Neural progenitor cell (in vitro differentiated cells): ENCODE measurements at regions not wholly inside any gene's neighbourhood (a gene's known extent, or its start where the extent isn't known, plus 50 kb on each side); places are given as distances from the start of the nearest gene placed in this dataset.
"Not testable (repeated sequence)": the region's sequence is repeated elsewhere in the genome, so short reads cannot be mapped to it uniquely, and the experiment has no call there.

Experiments
- DNase-seq: peaks from one replicate; pipeline ENCODE4 v3.0.0-alpha.2; 2016; ENCODE audit warnings: low spot score
- H2AFZ ChIP-seq: fragments of 200-600 bp; sonication (generic); replicated peaks from 2 replicates; pipeline ENCODE4 v1.6.1; 2016; ENCODE audit warnings: antibody characterized with exemption
- H3F3A ChIP-seq: fragments of 200-600 bp; sonication (generic); 2 replicates; pipeline ENCODE4 v1.6.1; 2016; ENCODE audit warnings: antibody characterized with exemption, low read depth
- H3K27ac ChIP-seq: fragments of 200-600 bp; sonication (generic); 2 replicates; pipeline ENCODE4 v1.5.1; 2016; ENCODE audit warnings: mild to moderate bottlenecking
- H3K27me3 ChIP-seq: fragments of 200-600 bp; sonication (generic); 2 replicates; pipeline ENCODE4 v1.6.1; 2016; ENCODE audit warnings: mild to moderate bottlenecking, moderate library complexity
- H3K36me3 ChIP-seq: fragments of 200-600 bp; sonication (generic); 2 replicates; pipeline ENCODE4 v1.5.1; 2016
- H3K4me1 ChIP-seq: fragments of 200-600 bp; sonication (generic); 2 replicates; pipeline ENCODE4 v1.6.1; 2016; ENCODE audit warnings: mixed run types
- H3K4me2 ChIP-seq: fragments of 200-600 bp; sonication (generic); 2 replicates; pipeline ENCODE4 v1.6.1; 2016
- H3K4me3 ChIP-seq: fragments of 200-600 bp; sonication (generic); 2 replicates; pipeline ENCODE4 v1.5.1; 2016
- H3K79me2 ChIP-seq: fragments of 200-600 bp; sonication (generic); 2 replicates; pipeline ENCODE4 v1.6.1; 2016; ENCODE audit warnings: low read depth
- H3K9ac ChIP-seq: fragments of 200-600 bp; sonication (generic); 2 replicates; pipeline ENCODE4 v1.6.1; 2016
- H3K9me3 ChIP-seq: fragments of 200-600 bp; sonication (generic); 2 replicates; pipeline ENCODE4 v1.5.1; 2016; ENCODE audit warnings: low read depth
- H4K20me1 ChIP-seq: fragments of 200-600 bp; sonication (generic); 2 replicates; pipeline ENCODE4 v1.6.1; 2016; ENCODE audit warnings: low read depth
- H3K27ac Mint-ChIP-seq: 3 replicates; pipeline ENCODE4 v1.8.0; 2021; ENCODE audit warnings: mixed read lengths
- H3K27me3 Mint-ChIP-seq: 2 replicates; pipeline ENCODE4 v1.8.0; 2022; ENCODE audit warnings: low read depth, mild to moderate bottlenecking, inconsistent platforms, moderate library complexity, mixed read lengths; ENCODE audit not compliant: insufficient read depth
- H3K36me3 Mint-ChIP-seq: 3 replicates; pipeline ENCODE4 v1.8.0; 2021; ENCODE audit warnings: mixed read lengths
- H3K4me1 Mint-ChIP-seq: 3 replicates; pipeline ENCODE4 v1.8.0; 2021; ENCODE audit warnings: mixed read lengths
- H3K4me3 Mint-ChIP-seq: 3 replicates; pipeline ENCODE4 v1.8.0; 2021; ENCODE audit warnings: mild to moderate bottlenecking, moderate library complexity, mixed read lengths
- H3K9me3 Mint-ChIP-seq: 3 replicates; pipeline ENCODE4 v1.8.0; 2020; ENCODE audit warnings: mixed read lengths
- CTCF ChIP-seq: fragments of 200-600 bp; sonication (generic); IDR thresholded peaks from 2 replicates; pipeline ENCODE4 v1.5.1; 2017; ENCODE audit warnings: antibody characterized with exemption, mild to moderate bottlenecking
- EZH2 ChIP-seq: fragments of 200-600 bp; sonication (generic); IDR thresholded peaks from 2 replicates; pipeline ENCODE4 v1.6.1; 2017; ENCODE audit warnings: antibody characterized with exemption, mild to moderate bottlenecking, moderate library complexity
- EZH2phosphoT487 ChIP-seq: fragments of 200-600 bp; sonication (generic); IDR thresholded peaks from 2 replicates; pipeline ENCODE4 v1.6.1; 2017; ENCODE audit warnings: antibody characterized with exemption

GRCh38 chr9:18297056-18297841 lies 176.7 kb upstream of the ADAMTSL1 start:
- TF ChIP-seq CTCF (peak; percentile 54), EZH2phosphoT487 (no peak)
- Mint-ChIP-seq H3K4me1 (no peaks in the 10 kb centered on the region), H3K27ac (no peak overlapping the region), H3K36me3 (no peaks in the 10 kb centered on the region), H3K4me3 (no peak overlapping the region), H3K27me3 (no peaks in the 10 kb centered on the region), H3K9me3 (no peaks in the 10 kb centered on the region)
- H3K27me3 ChIP-seq: no peaks in the 10 kb centered on the region
- H3K4me2 ChIP-seq: no peak overlapping the region
- peak; percentile 58 for DNase-seq
- H2AFZ ChIP-seq: no peak overlapping the region
- no peaks in the 10 kb centered on the region for H3K79me2 ChIP-seq
- no peaks in the 10 kb centered on the region for H3F3A ChIP-seq
- H3K9ac ChIP-seq: no peak overlapping the region
- H3K4me1 ChIP-seq: no peaks in the 10 kb centered on the region
- no peaks in the 10 kb centered on the region for H4K20me1 ChIP-seq
- no peaks in the 10 kb centered on the region for H3K9me3 ChIP-seq
- no peak overlapping the region for H3K27ac ChIP-seq
- H3K4me3 ChIP-seq: no peak overlapping the region
- no peaks in the 10 kb centered on the region for H3K36me3 ChIP-seq

- Histone ChIP-seq H3K4me1 (no peaks in the 10 kb centered on the region), H3K4me3 (no peak overlapping the region), H4K20me1 (no peaks in the 10 kb centered on the region), H3K79me2 (no peaks in the 10 kb centered on the region), H3K9me3 (no peaks in the 10 kb centered on the region), H3F3A (no peaks in the 10 kb centered on the region), H3K9ac (no peak overlapping the region), H3K4me2 (no peak overlapping the region), H3K27ac (no peak overlapping the region), H2AFZ (no peak overlapping the region), H3K27me3 (no peaks in the 10 kb centered on the region), H3K36me3 (no peaks in the 10 kb centered on the region)
- Mint-ChIP-seq H3K4me3 (no peak overlapping the region), H3K27ac (no peak overlapping the region), H3K27me3 (no peaks in the 10 kb centered on the region), H3K4me1 (peaks cover 9% of the 10 kb centered on the region), H3K36me3 (no peaks in the 10 kb centered on the region), H3K9me3 (no peaks in the 10 kb centered on the region)
- no peak for TF ChIP-seq EZH2
- no peak for TF ChIP-seq CTCF
- TF ChIP-seq EZH2phosphoT487: no peak
- DNase-seq: no peak
These were observed 174.5 kb upstream of the ADAMTSL1 start for GRCh38 chr9:18299449-18299848.

GRCh38 chr9:18305167-18305806 lies 168.7 kb upstream of the ADAMTSL1 start:
- not testable (repeated sequence) for H4K20me1 ChIP-seq, H3K36me3 Mint-ChIP-seq, H3K9ac ChIP-seq, H3K4me1 Mint-ChIP-seq, H3K4me1 ChIP-seq, H3K4me3 Mint-ChIP-seq, H3F3A ChIP-seq, H3K79me2 ChIP-seq, H3K36me3 ChIP-seq, H3K27me3 ChIP-seq, H3K27me3 Mint-ChIP-seq, H3K4me3 ChIP-seq, H3K27ac ChIP-seq, H3K9me3 ChIP-seq
- H3K4me2 ChIP-seq: peak overlapping the region; percentile 17
- peak overlapping the region; percentile 72 for H3K27ac Mint-ChIP-seq
- H2AFZ ChIP-seq: peak overlapping the region; percentile 95
- peak; percentile 18 for DNase-seq
- peaks cover 21% of the 10 kb centered on the region for H3K9me3 Mint-ChIP-seq

- no peaks in the 10 kb centered on the region for H3K27me3 ChIP-seq
- no peaks in the 10 kb centered on the region for H3F3A ChIP-seq
- no peak overlapping the region for H3K4me3 ChIP-seq
- no peaks in the 10 kb centered on the region for H3K4me1 ChIP-seq
- no peak overlapping the region for H3K27ac ChIP-seq
- no peaks in the 10 kb centered on the region for H4K20me1 ChIP-seq
- Mint-ChIP-seq H3K27ac (no peak overlapping the region), H3K36me3 (no peaks in the 10 kb centered on the region), H3K27me3 (peaks cover under 1% of the 10 kb centered on the region), H3K4me1 (no peaks in the 10 kb centered on the region), H3K9me3 (peaks cover 14% of the 10 kb centered on the region), H3K4me3 (no peak overlapping the region)
- TF ChIP-seq EZH2phosphoT487 (no peak), EZH2 (no peak), CTCF (no peak)
- no peak overlapping the region for H3K9ac ChIP-seq
- no peak overlapping the region for H2AFZ ChIP-seq
- no peak for DNase-seq
- H3K79me2 ChIP-seq: no peaks in the 10 kb centered on the region
- no peak overlapping the region for H3K4me2 ChIP-seq
- H3K36me3 ChIP-seq: no peaks in the 10 kb centered on the region
- no peaks in the 10 kb centered on the region for H3K9me3 ChIP-seq
These were observed 159.6 kb upstream of the ADAMTSL1 start for GRCh38 chr9:18314316-18314715.
